Nephron (organoid): ENCODE measurements at regions not wholly inside any gene's neighbourhood (a gene's known extent, or its start where the extent isn't known, plus 50 kb on each side); places are given as distances from the start of the nearest gene placed in this dataset.
A peak's percentile ranks its signal among the peaks of the same experiment; 100 is the strongest.

Experiments
- H3K27ac Mint-ChIP-seq, 3 experiments: 2 replicates each; pipeline ENCODE4 v1.8.0; 2020; ENCODE audit warnings: mixed read lengths in 3 of 3, mild to moderate bottlenecking in 2 of 3, moderate library complexity in 1 of 3
- H3K27me3 Mint-ChIP-seq: 2 replicates; pipeline ENCODE4 v1.8.0; 2021; ENCODE audit warnings: low read depth, mild to moderate bottlenecking, moderate library complexity, mixed read lengths
- H3K36me3 Mint-ChIP-seq: 2 replicates; pipeline ENCODE4 v1.8.0; 2020; ENCODE audit warnings: low read depth, mixed read lengths
- H3K4me1 Mint-ChIP-seq: 2 replicates; pipeline ENCODE4 v1.8.0; 2020; ENCODE audit warnings: mixed read lengths
- H3K4me3 Mint-ChIP-seq, 3 experiments: 2 replicates each; pipeline ENCODE4 v1.8.0; 2020; ENCODE audit warnings: mild to moderate bottlenecking in 3 of 3, mixed read lengths in 3 of 3, moderate library complexity in 2 of 3
- H3K9me3 Mint-ChIP-seq: 2 replicates; pipeline ENCODE4 v1.8.0; 2020; ENCODE audit warnings: mixed read lengths
- TF ChIP-seq, protein P1 (sequence below), 3 experiments: fragments of 200-600 bp; sonication (generic); IDR thresholded peaks; one replicate each; pipeline ENCODE4 v1.5.0; 2021; ENCODE audit warnings: antibody characterized with exemption in 3 of 3; ENCODE audit not compliant: unreplicated experiment in 3 of 3

- H3K27ac Mint-ChIP-seq = peak overlapping the region; percentile 56 to 85 (median 69)
- H3K4me3 Mint-ChIP-seq = peak overlapping the region in 2 of 3 experiments; percentile 9 to 13
- TF ChIP-seq, protein P1, sequence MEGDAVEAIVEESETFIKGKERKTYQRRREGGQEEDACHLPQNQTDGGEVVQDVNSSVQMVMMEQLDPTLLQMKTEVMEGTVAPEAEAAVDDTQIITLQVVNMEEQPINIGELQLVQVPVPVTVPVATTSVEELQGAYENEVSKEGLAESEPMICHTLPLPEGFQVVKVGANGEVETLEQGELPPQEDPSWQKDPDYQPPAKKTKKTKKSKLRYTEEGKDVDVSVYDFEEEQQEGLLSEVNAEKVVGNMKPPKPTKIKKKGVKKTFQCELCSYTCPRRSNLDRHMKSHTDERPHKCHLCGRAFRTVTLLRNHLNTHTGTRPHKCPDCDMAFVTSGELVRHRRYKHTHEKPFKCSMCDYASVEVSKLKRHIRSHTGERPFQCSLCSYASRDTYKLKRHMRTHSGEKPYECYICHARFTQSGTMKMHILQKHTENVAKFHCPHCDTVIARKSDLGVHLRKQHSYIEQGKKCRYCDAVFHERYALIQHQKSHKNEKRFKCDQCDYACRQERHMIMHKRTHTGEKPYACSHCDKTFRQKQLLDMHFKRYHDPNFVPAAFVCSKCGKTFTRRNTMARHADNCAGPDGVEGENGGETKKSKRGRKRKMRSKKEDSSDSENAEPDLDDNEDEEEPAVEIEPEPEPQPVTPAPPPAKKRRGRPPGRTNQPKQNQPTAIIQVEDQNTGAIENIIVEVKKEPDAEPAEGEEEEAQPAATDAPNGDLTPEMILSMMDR (IDR thresholded peaks at IDR 0.05; ENCODE audit: unreplicated experiment in 3 of 3) = no peak
- H3K9me3 Mint-ChIP-seq = peaks cover 10% of the 10 kb centered on the region
- H3K27me3 Mint-ChIP-seq = peaks cover 4% of the 10 kb centered on the region
- peaks cover 9% of the 10 kb centered on the region for H3K4me1 Mint-ChIP-seq
- H3K36me3 Mint-ChIP-seq = no peaks in the 10 kb centered on the region
Observed at GRCh38 chr2:54360055-54360792, 95.9 kb upstream of the SPTBN1 start.

GRCh38 chr2:54364409-54364808, 91.7 kb upstream of the SPTBN1 start:
- Mint-ChIP-seq H3K4me3 (no peak overlapping the region), H3K27ac (no peak overlapping the region), H3K4me1 (peaks cover 9% of the 10 kb centered on the region), H3K36me3 (no peaks in the 10 kb centered on the region), H3K9me3 (peaks cover 28% of the 10 kb centered on the region), H3K27me3 (peaks cover 4% of the 10 kb centered on the region)
- TF ChIP-seq, protein P1 (IDR thresholded peaks at IDR 0.05; ENCODE audit: unreplicated experiment in 3 of 3) = no peak

DNA sequence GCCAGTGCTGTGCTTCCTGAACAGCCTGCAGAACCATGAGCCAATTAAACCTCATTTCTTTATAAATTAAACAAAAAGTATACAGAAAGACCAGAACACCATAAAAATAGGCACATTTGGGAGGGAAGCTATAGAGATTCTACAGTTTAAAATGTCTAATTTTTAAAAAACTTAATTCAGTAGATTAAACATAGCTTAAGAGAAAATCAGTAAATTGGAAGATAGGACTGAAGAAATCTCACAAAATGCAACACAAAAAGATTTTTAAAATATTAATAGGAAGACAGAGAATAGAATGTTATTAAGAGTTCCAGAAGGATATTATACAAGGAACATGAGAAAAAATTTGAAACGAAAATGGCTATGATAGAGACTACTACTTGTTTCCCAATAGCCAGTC, 90.5 kb upstream of the SPTBN1 start:
- H3K9me3 Mint-ChIP-seq = peaks cover 28% of the 10 kb centered on the region
- TF ChIP-seq, protein P1 (IDR thresholded peaks at IDR 0.05; ENCODE audit: unreplicated experiment in 3 of 3) = no peak
- H3K4me3 Mint-ChIP-seq = no peak overlapping the region
- peaks cover 4% of the 10 kb centered on the region for H3K27me3 Mint-ChIP-seq
- H3K36me3 Mint-ChIP-seq = no peaks in the 10 kb centered on the region
- H3K27ac Mint-ChIP-seq = no peak overlapping the region
- peaks cover 3% of the 10 kb centered on the region for H3K4me1 Mint-ChIP-seq

DNA sequence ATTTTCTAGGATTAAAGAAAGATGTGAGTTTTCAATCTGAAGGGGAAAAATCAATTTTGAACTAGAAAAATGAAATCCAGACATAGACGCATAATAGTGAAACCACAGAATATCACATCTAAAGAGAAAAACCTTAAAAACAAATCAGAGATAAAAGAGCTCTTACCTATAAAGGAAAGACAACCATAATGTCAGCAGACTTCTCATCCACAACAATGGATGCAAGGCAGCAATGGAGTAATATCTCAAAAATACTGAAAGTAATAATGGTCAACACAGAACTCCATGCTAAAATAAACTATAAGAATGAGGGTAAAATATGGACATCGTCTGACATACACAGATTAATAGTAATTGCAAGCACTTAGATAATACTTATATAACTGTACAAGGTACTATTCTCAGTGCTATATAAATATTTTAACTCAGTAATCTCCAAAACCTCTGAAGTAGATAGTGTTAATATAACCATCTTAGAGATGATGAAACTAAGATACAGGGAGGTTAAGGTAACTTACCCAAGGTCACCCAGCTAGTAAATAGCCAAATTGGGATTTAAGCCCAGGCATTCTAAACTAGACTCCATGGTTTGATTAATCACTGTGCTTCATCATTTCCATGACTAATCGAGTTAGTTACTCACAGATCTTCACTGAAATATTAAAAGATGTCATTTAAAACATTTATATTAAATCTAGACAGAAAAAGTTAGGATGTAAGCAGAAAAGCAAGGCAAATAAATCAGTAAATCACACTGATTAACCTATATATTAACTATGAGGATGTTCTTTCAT, 89.4 kb upstream of the SPTBN1 start:
- H3K9me3 Mint-ChIP-seq = peaks cover 28% of the 10 kb centered on the region
- peaks cover 12% of the 10 kb centered on the region for H3K4me1 Mint-ChIP-seq
- H3K36me3 Mint-ChIP-seq = no peaks in the 10 kb centered on the region
- TF ChIP-seq, protein P1 (IDR thresholded peaks at IDR 0.05; ENCODE audit: unreplicated experiment in 3 of 3) = no peak
- no peak overlapping the region for H3K27ac Mint-ChIP-seq
- no peak overlapping the region for H3K4me3 Mint-ChIP-seq
- peaks cover 4% of the 10 kb centered on the region for H3K27me3 Mint-ChIP-seq

GRCh38 chr2:54370405-54371104, 85.6 kb upstream of the SPTBN1 start:
- Mint-ChIP-seq H3K27me3 (peaks cover 5% of the 10 kb centered on the region), H3K4me3 (no peak overlapping the region), H3K4me1 (peaks cover 47% of the 10 kb centered on the region), H3K36me3 (no peaks in the 10 kb centered on the region), H3K9me3 (peaks cover 18% of the 10 kb centered on the region), H3K27ac (peak overlapping the region; percentile 22 to 60 (median 47))
- TF ChIP-seq, protein P1 (IDR thresholded peaks at IDR 0.05; ENCODE audit: unreplicated experiment in 3 of 3) = no peak
